Retina (tissue), 1 donor: ENCODE measurements at regions not wholly inside any gene's neighbourhood (a gene's known extent, or its start where the extent isn't known, plus 50 kb on each side); places are given as distances from the start of the nearest gene placed in this dataset.

Experiments
- DNase-seq: peaks from one replicate; pipeline ENCODE4 v3.0.0-alpha.2; 2016

DNA sequence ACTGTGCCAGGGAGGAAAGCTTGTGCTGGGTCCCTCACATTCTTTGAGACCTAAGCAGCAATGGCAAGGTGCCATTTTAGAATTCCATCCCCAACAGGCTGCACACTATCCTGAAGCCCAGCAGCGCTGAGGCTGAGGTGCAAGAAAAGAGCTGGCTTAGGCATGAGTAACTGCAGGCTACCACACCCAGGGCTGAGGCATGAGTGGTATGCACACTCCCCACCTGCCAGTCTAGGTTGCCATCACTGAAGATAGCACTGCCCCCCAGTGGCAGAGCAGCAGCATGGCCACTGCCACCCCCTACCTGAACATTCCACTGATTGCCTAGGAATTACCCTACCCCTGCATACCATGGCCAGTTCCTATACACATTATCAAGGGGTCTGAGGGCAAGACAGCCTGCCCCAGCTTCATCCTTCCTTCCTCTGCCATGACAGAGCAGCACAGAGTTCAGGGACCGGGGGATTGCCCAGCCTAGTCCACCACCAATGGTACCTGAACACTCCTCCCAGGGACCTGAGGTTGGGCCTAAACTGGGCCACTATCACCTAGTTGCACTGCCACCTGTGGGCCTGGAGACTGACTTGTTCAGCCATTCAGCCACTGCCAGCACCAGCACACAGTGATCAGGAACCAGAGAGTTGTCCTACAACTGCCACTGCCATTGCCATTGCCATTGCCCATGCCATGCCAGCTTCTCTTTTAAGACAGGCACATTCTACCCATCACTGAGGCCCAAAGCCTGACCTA, 129.8 kb downstream of the SATB1 start:
- DNase-seq = no peak

DNA sequence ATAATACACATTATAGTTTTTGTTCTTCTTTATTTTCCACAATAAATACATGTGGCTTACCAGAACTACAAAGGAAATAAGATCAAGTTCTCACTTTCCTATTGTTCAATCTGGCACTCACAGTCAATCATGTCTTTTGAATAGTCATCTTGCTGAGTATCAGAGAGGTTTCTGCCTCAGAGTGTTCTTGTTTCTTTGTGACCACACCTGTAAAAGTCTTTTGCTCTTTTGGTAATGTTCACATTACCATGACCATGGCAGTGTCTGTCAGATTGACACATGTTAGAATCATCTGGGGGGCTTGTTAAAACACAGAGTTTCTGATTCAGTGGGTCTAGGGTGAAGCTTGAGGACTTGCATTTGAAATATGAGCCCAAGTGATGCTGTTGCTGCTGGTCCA, 135.0 kb downstream of the SATB1 start:
- DNase-seq = no peak

DNA sequence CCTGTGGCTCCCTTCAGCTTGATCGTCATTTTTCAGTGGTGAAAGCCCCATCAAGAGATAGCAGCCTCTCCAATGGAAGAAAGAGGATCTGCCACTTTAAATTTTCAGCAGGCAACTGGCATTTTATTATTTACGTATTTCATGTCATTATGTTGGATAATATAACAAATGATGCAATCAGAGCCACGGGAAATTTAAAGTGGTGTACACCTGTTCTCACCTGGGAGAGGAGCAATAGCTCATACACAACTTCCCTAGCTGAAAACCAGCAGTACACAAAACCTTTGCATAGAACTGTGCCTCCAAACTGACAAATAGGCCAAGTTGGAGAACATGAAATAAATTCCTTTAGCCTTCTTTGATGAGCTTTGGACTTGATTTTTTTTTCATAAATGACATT, 136.9 kb downstream of the SATB1 start:
- no peak for DNase-seq

DNA sequence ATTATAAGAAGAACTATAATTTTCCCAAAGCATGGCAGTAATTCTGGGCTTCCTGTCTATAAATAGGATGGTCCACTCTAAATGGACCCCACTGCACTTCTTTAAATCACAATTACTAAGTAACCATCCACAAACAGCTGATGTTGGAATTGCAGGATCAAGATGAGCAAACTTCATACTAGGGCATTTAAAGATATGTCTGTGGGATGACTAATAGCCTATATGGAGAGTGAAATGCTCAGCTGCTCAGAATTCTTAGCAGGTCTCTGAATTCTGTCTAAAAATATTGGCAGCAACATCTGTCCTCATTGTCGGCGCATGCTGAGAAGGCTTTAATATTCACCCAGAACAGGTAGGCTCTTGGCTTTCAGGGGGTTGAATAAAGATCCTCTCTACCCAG, 140.4 kb downstream of the SATB1 start:
- no peak for DNase-seq

DNA sequence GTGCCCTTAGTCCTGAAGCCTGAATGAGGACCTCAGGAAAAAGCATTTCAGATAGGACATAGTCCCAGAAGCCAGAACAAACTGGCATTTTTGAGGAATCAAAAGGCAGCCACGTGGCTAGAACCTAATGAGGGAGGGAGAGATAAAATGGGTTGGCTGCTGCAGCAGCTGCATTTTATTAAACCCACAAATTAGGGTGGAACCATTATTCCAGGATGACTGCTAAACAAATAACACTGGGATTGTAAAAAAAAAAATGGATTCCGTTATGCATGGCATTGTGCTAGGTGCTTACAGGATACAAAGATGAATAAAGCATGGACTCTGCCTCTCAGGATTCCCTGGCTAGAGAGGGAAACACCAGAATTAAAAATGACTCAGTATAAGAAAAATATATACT, 141.5 kb downstream of the SATB1 start:
- no peak for DNase-seq

DNA sequence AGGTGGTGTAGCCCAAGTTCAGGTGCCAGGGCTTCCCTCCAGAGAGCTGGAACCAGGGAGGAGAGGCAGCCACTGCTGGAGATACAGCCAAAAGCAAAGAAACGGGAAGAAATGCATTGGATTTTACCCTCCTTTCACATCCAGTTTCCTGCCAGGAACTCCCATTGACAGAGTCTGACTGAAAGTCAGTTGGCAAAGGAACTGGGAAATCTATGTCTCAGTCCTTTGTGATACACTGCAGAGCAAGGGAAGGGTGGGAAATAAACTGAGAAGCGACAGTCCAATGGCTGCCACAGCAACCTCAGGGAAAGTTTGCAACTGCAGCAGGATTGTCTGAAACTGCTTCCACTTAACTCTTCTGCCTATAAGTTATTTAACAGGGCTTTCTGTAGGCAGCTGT, 142.6 kb downstream of the SATB1 start:
- DNase-seq = no peak

DNA sequence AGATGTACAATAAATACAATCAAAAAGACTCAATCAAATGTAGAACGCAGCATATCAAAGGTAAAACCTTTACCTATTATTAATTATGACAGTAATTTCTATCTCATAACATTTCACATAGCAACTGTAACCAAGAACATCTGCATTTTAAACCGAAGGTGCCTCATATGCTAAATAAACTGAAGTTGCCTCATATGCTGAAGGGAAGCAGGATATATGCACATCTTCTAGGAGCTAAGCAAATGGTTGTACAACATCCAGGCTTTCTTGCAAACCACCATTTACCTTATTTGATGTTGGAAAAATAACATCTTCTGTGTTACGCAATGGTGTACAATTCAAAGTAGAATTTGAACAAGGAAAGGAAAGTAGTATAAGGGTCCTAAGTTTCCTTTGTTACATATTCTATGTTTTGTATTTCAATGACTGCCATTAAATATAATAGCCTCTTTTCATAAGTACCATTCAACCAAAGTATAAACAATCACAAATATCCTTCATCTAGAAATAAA, 145.9 kb downstream of the SATB1 start:
- DNase-seq = no peak

DNA sequence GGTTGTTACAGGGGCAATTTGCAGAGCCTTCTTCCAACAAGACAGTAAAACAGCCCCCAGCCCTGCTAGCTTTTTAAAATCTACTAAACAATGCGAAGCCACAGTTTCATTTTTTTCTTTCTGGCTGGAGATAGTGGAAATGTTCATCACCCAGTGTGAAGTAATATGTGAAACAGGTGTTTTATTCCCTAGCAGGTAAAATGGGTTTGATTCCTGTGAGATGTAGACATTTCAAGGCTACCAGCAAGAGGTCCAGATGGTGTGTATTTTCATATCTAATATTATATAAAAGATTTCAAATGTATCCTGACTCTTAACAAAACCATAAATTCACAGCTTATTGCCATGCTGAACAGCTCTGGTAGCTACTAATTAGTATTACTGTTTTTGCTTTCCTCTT, 160.3 kb downstream of the SATB1 start:
- DNase-seq = no peak

DNA sequence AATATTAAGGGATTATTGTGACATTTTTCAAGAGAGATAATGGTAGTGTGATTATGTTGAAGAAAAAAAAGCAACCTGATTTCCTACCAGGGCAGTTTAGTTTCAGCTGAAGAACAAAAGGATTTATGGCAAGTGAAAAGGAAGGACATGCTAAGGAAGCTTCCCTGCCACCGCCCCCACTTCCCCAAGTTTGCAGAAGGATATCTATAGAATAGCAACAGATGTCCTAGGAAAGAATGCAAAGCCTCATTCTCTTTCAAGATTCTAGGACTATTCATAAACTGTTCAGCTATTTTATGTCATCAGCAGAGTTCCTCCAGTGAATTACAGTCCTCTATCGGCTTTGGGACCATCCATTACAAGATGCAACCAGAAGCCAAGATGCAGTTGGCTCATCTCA, 160.8 kb downstream of the SATB1 start:
- DNase-seq = no peak

DNA sequence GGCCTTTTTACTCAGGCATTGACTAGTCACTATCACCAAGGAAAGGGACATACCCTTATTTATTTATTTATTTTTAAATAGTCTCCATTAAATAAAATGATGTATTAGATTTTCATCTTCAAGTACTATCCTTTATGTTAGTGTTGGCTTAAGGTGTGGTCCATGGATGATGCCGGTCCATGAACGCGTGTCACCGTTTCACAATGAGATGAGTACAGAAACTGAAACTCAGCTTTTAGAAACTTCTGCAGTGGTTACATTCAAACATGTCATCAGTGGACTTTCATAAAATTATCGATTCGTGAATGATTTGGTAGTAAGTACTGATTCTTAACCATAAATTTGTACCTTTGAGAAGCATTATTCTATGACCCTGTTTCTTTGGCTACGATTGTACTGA, 166.6 kb downstream of the SATB1 start:
- DNase-seq = no peak

DNA sequence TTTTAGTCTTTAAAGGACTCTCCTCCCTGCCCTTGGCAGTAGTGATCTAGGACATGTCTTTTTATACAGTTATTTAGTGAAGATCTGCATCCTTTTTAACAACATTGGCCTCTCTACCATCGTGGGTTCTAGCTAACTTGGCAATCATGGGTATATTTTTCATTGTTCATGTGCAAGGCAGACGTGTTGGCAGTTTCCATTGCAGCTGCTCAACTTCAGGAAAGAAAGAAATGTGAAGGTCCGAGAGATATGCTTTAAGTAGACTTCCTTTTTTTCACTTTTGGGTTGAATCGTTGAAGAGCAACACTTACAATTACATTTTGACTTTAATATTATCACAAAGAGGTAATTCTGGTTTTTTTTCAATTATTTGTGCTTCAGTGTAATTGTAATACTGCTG, 172.6 kb downstream of the SATB1 start:
- no peak for DNase-seq

DNA sequence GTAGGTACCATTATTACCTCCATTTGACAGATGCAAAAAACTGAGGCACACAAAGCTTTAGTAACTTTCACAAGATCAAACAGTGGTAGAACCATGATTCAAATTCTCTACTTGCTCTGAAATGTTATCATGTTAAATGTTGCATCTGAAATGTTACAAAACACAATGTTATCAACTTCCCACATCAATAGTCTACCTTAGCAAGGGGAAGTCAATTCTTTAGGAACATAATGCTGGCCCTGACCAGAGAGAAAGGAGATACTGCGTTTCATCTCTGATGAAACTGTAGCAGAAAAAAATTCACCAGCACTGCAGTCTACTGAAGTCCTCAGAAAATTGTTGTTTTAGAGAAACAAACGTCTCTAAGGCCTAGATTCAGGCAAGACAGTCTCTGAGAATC, 174.1 kb downstream of the SATB1 start:
- DNase-seq = no peak

DNA sequence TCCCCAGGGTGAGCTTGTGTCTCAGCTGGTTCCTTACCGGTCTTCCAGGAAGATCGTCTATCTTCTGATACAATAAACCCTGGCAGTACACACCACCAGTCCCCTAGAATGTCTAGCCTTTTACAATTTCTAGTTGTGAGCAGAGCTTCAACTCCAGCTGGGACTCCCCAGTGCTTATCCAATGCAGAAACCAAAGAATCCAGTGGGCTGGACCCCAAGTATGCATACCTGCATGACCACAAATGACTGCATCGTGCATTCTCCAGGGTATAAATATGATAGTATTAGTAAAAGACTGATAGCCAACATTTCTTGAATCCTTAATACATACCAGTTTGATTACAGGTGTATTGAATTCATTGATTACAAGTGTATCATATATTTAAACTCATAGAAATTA, 176.0 kb downstream of the SATB1 start:
- no peak for DNase-seq

DNA sequence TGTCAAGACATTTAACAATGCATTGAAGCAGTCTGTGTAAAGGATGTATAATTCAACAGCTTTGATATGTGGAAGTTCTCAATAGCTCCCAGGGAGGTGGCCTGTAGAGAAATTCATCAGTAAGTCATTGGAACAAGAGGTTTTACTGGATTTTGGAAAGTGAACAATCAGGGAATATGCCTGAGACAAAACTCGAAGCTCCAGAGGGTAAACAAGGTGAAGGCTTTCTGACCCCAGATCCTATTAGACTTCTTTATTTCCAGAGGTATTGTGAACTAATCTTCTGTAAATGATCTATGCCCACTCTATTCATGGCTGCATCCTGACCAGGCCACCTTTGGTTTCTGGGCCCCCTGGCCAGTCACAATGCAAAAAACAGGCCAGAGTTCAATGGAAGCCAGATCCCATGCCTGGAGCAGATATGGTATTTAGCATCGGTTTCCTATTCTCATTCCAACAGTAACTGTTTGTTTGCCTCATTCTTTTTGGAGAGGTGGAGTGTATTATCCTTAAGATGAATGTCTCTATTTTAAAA, 177.3 kb downstream of the SATB1 start:
- no peak for DNase-seq

DNA sequence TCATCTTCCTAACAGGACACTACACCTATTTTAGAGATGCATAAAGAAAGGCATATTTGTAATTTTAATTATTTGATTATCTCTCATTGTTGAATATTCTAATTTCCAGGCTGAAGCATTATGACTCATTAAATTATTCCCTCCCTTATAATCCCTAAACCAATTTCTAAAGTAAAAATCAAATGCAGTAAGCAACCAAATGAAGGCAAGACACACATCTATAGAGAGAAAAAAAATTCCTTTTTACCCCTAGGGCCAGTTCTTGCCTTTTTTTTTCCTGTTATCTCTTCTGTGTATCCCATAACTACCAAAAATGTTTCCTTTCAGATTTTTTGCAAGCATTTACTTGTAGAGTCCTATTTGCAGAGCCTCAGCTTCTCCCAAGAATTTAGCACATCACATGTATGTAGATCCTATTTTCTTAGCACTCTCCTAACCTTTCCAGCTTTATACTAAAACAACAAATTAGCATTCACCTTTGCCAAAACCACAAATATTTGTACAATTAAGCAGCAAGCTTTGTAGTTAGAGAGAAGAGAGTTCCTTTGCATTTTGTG, 177.9 kb downstream of the SATB1 start:
- DNase-seq = no peak

DNA sequence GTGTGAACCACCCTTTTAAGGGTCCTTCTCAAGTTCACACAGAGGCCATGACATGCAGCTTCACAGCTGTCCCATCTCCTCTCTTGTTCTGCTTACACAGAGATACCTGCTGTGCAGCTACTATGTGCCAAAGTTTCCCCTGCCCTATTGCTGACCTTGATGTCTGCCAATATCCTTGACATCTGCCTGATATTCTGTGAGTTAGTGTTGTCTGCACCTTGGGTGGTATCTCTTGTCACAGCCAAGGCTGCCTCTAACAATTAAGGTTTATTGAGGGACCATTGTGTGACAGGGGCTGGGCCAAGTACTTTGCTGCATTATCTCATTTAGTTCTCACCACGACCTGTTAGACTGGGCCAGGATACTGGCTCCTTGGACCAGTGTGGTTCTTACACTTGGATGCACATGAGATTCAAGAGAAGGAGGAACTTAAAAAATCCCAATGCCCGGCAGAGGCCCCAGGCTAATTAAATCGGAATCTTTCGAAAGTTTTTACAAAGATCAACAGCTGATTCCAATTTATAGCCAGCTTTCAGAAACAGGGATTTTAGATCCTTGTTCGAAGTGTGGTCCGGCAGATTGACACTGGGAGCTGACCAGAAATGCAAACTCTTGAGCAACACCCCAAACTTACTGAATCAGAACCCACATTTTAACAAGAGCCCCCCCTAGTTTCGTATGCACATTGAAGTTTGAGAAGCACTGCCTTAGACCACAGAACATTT, 178.6 kb downstream of the SATB1 start:
- DNase-seq = no peak

DNA sequence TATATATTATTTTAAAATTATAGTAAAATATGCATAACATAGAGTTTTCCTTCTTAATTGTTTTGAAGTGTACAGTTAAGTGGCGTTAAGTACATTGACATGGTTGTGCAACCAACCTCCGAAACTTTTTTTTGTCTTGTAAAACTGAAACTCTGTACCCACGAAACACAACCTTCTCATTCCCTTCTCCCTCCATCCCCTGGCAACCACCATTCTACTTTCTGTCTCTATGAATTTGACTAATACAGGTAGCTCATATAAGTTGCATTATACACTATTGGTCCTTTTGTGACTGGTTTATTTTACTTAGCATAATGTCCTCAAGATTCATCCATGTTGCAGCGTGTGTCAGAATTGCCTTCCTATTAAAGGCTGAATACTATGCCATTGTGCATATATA, 179.4 kb downstream of the SATB1 start:
- no peak for DNase-seq

DNA sequence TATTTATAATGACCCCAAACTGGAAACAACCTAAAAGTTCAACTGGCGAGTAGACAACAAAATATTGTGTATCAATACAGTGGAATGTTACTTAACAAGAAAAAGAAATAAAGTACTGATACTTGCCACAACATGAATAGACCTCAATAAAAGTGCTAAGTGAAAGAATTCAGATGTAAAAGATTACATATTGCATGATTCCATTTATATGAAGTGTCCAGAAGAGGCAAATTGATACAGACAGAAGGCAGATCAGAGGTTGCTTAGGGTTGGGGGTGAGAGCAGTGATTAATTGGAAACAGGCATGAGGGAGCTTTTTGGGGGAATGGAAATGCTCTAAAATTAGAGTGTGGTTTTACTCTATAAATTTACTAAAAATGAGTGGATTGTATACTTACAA, 183.3 kb downstream of the SATB1 start:
- no peak for DNase-seq

DNA sequence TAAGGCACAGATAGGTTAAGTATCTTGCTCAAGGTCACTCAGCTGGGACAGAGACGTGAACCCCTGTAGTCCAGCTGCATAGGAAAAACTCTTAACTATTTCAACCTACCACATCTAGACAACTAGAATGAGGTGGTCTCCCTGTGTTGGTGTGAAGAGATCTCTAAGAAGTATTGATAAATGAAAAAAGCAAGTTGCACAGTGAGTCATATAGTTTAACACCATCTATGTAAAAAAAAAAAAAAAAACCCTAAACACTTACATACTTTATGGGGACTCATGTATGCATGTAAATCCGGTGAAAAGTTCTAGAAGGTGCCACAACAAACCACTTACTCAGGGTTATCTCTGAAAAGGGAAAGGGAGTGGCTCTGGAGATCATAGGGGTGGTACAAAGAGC, 185.5 kb downstream of the SATB1 start:
- no peak for DNase-seq

DNA sequence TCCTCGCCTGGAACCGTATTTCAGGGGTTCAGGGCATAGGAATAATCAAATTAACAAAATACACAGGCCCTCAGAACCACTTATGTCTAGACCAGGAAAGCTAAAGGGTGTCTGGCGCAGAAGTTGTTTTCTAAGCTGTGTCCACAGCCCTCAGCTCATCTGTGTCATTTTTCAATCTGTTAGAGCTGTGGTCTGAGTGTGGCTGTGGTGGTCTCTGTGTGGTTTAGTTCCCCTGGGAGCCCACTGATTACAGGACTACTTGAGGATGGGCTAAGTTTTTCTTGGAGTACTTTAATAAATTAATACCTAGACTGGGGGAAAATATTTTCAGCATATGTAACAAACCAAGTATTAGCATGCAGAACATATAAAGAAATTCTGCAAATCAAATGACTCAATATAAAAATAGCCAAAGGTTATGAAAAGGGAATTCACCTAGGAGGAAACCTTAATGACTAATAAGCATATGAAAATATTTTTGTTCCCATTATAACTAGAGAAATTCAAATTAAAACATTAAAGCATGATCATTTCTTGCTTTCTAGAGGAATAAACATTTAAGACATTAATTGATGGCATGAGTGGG, 186.3 kb downstream of the SATB1 start:
- DNase-seq = no peak

DNA sequence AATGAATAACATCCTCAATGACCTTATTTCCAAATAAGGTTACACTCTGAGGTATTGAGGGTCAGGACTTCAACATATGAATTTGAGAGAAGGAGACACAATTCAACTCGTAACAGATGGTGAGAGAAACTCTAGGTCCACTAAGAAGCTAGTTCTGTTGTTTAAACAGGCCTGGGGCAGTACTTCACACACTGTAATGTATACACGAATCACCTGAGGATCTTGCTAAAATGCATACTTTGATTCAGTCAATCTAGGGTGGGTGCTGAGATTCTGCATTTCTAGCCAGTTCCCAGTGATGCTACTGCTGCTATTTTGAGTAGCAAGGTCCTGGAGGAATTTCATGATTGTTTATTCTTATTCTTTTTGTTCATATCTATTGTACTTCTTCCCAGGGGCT, 186.8 kb downstream of the SATB1 start:
- no peak for DNase-seq

DNA sequence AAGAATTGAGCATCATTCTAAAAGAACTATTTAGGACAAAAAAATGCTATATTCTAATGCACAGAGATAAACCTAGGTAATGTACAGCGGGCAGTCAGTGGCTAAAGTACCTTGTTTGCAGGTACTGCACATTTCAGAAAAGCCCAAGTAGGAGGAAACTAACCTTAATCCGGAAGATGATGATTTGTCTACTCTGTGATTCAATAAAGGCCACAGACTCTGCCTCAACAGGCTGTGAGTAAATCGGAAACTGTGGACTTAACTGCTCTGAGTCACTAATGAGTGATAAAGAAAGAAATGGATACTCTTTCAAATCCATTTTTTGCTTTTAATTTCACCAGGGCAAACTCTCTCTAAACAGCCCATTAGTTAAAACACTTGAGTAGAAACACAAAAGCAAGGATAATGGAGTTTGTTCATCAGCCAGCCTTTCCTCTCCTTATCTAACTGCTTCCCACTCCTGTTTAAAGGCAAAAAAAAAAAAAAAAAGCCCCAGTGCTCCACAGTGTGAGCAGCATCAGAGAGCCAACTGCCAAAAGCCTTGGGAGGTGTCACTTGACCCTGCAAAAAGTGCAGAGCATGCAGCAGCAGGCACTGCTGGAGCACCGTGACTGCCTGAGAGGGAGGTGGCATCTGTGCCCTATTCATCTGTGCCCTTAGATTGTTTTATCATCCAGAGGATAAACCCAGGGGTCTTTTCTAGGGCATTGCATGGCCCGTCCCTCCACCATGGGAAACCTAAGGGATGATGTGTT, 187.7 kb downstream of the SATB1 start:
- DNase-seq = no peak

DNA sequence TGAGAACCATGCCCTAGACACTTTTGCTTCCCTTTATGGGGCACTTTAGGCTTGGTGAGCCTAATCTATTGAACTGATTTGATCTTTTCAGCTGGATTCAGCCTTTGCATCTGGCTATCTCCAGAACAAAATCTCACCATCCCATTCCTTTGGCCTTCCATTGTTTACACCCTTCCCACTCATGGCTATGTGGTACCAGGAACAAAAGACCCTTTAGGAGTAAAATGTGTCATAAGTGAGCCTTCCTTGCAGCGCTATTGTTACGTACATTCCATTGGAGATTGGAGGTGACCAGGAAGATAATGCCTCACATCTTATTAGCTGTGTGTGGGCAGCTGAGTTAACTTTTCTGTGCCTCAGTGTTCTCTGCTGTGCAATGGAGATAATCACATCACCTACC, 188.4 kb downstream of the SATB1 start:
- no peak for DNase-seq
